Thyroid gland (tissue), 4 donors: ENCODE measurements at regions not wholly inside any gene's neighbourhood (a gene's known extent, or its start where the extent isn't known, plus 50 kb on each side); places are given as distances from the start of the nearest gene placed in this dataset.

Source experiments
- DNase-seq, 2 donors: peaks; one replicate each; pipeline ENCODE4 v3.0.0-alpha.2; 2019
- H3K27ac ChIP-seq, 3 donors: fragments of 200-600 bp; sonication (generic); 1 replicate in 2 of 3; 2 replicates in 1 of 3; pipeline ENCODE4 v1.5.1; 2016 to 2019; ENCODE audit warnings: mild to moderate bottlenecking in 1 of 3, moderate library complexity in 1 of 3
- H3K27me3 ChIP-seq: fragments of 200-600 bp; sonication (generic); one replicate; pipeline ENCODE4 v1.5.1; 2019
- H3K36me3 ChIP-seq, 2 donors: fragments of 200-600 bp; sonication (generic); one replicate each; pipeline ENCODE4 v1.5.1; 2016 to 2019
- H3K4me1 ChIP-seq, 2 donors: fragments of 200-600 bp; sonication (generic); one replicate each; pipeline ENCODE4 v1.5.1; 2017 to 2019
- H3K4me3 ChIP-seq, 3 donors: fragments of 200-600 bp; sonication (generic); replicated peaks in 1 of 3; 1 replicate in 2 of 3; 2 replicates in 1 of 3; pipeline ENCODE4 v1.5.1; 2016; ENCODE audit warnings: mild to moderate bottlenecking in 1 of 3
- H3K9me3 ChIP-seq: fragments of 200-600 bp; sonication (generic); one replicate; pipeline ENCODE4 v1.5.1; 2017
- CTCF ChIP-seq, 6 experiments: fragments of 200-600 bp in 3 of 6; fragments of 450-650 bp in 3 of 6; sonication (generic) in 3 of 6; IDR thresholded peaks; one replicate each; pipeline ENCODE4 v1.5.1; 2016 to 2019; ENCODE audit warnings: antibody characterized with exemption in 6 of 6, mild to moderate bottlenecking in 2 of 6, inconsistent platforms in 1 of 6, moderate library complexity in 1 of 6
- POLR2A ChIP-seq, 2 donors: fragments of 450-650 bp; IDR thresholded peaks; one replicate each; pipeline ENCODE4 v1.6.1; 2017; ENCODE audit warnings: antibody characterized with exemption in 2 of 2, mild to moderate bottlenecking in 2 of 2, moderate library complexity in 1 of 2
- WGBS, 2 donors: methylation state at CpG; one replicate each; pipeline ENCODE4 v1.1.5; 2017; 5-methylcytosine and 5-hydroxymethylcytosine counted together
- intact Hi-C: fragments of 100-400 bp; cut with DNase I; formaldehyde crosslinking; loops from one replicate; pipeline ENCODE4 v1.15.1; 2023

DNA sequence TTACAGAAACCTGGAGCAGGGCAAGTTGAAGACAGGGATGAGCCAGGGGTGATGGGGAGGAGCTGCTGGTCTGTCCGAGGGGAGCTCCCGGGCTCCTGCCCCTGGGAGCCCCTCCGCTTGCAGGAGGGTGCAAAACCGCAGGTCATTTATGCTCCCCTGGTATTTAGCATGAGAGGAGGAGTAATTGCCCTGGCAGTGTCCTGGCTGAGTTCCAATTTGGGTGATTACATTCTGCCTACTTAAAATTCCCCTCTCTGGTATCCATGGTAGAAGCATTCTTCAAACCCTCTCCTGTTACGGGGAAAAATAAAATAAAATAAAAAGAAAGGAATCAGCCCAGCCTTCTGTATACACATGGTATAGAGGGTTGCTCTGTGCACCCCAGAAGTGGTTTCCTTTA lies 61.7 kb upstream of the VRK1 start:
- WGBS, 2 donors = 30 to 38% methylated on average over 5 of the region's 5 CpGs
- Histone ChIP-seq H3K4me3 (no peak overlapping the region), H3K27me3 (peaks cover 5% of the 10 kb centered on the region), H3K9me3 (no peaks in the 10 kb centered on the region), H3K27ac (no peak overlapping the region), H3K4me1 (no peaks in the 10 kb centered on the region), H3K36me3 (no peaks in the 10 kb centered on the region)
- intact Hi-C loops = no loop called here
- TF ChIP-seq POLR2A (IDR thresholded peaks at IDR 0.05) = no peak
- TF ChIP-seq CTCF (IDR thresholded peaks at IDR 0.05) = no peak
- no peak for DNase-seq

- H3K27me3 ChIP-seq = peaks cover 5% of the 10 kb centered on the region
- H3K27ac ChIP-seq = no peak overlapping the region
- intact Hi-C loops = no loop called here
- H3K4me3 ChIP-seq = no peak overlapping the region
- no peak for DNase-seq
- TF ChIP-seq CTCF (IDR thresholded peaks at IDR 0.05) (no peak), POLR2A (IDR thresholded peaks at IDR 0.05) (no peak)
- H3K36me3 ChIP-seq = no peaks in the 10 kb centered on the region
- peaks cover 0 to 5% of the 10 kb centered on the region in 2 donors for H3K4me1 ChIP-seq
- WGBS, 2 donors = 42 to 58% methylated on average over 12 of the region's 12 CpGs
- H3K9me3 ChIP-seq = no peaks in the 10 kb centered on the region
Measured at GRCh38 chr14:96736439-96736838, 60.7 kb upstream of the VRK1 start.

GRCh38 chr14:96737881-96738280 lies 59.3 kb upstream of the VRK1 start:
- no peaks in the 10 kb centered on the region for H3K9me3 ChIP-seq
- peaks cover 0 to 10% of the 10 kb centered on the region in 2 donors for H3K4me1 ChIP-seq
- H3K27me3 ChIP-seq = peaks cover 9% of the 10 kb centered on the region
- TF ChIP-seq POLR2A (IDR thresholded peaks at IDR 0.05) (no peak), CTCF (IDR thresholded peaks at IDR 0.05) (no peak)
- no peak overlapping the region for H3K27ac ChIP-seq
- intact Hi-C loops = no loop called here
- 58 to 78% methylated on average over 7 of the region's 7 CpGs for WGBS, 2 donors
- DNase-seq = no peak
- H3K4me3 ChIP-seq = no peak overlapping the region
- H3K36me3 ChIP-seq = no peaks in the 10 kb centered on the region

GRCh38 chr14:96739200-96739910 lies 57.8 kb upstream of the VRK1 start:
- H3K4me3 ChIP-seq = no peak overlapping the region
- DNase-seq = no peak
- no peaks in the 10 kb centered on the region for H3K36me3 ChIP-seq
- H3K27ac ChIP-seq = no peak overlapping the region
- TF ChIP-seq CTCF (IDR thresholded peaks at IDR 0.05) = no peak
- WGBS, 2 donors = 42 to 43% methylated on average over 14 of the region's 14 CpGs
- no peaks in the 10 kb centered on the region for H3K9me3 ChIP-seq
- H3K27me3 ChIP-seq = peaks cover 9% of the 10 kb centered on the region
- intact Hi-C loops = no loop called here
- H3K4me1 ChIP-seq = peaks cover 0 to 10% of the 10 kb centered on the region in 2 donors

GRCh38 chr14:96741151-96741977 lies 55.8 kb upstream of the VRK1 start:
- intact Hi-C loops = no loop called here
- H3K27ac ChIP-seq = no peak overlapping the region
- TF ChIP-seq POLR2A (IDR thresholded peaks at IDR 0.05) (no peak), CTCF (IDR thresholded peaks at IDR 0.05) (peak; percentile 35 to 93 (median 64))

More at GRCh38 chr14:96741151-96741977, 55.8 kb upstream of the VRK1 start:
- H3K4me3 ChIP-seq = no peak overlapping the region
- 5 to 6% methylated on average over 37 to 40 of the region's 62 CpGs for WGBS, 2 donors
- peak; percentile 23 to 39 for DNase-seq
- no peaks in the 10 kb centered on the region for H3K9me3 ChIP-seq
- H3K36me3 ChIP-seq = no peaks in the 10 kb centered on the region
- peaks cover 0 to 10% of the 10 kb centered on the region in 2 donors for H3K4me1 ChIP-seq
- peaks cover 9% of the 10 kb centered on the region for H3K27me3 ChIP-seq
